ENCODE measurements at regions not wholly inside any gene's neighbourhood (a gene's known extent, or its start where the extent isn't known, plus 50 kb on each side); places are given as distances from the start of the nearest gene placed in this dataset.

- DNase-seq: no peak
These were observed 252.4 kb upstream of the SLC39A10 start for GRCh38 chr2:195404651-195405050.

GRCh38 chr2:195396479-195396878 is 260.5 kb upstream of the SLC39A10 start:
- no peak for DNase-seq

- no peak for DNase-seq
These were observed 261.7 kb upstream of the SLC39A10 start for GRCh38 chr2:195395362-195395761.

- no peak for DNase-seq
These were observed 264.3 kb upstream of the SLC39A10 start for GRCh38 chr2:195392446-195393336.

GRCh38 chr2:195390686-195391321 is 266.2 kb upstream of the SLC39A10 start:
- no peak for DNase-seq

GRCh38 chr2:195388028-195388427 is 269.0 kb upstream of the SLC39A10 start:
- DNase-seq: no peak

- DNase-seq: no peak
These were observed 274.8 kb upstream of the SLC39A10 start for GRCh38 chr2:195382186-195382585.

GRCh38 chr2:195370167-195370943 is 286.7 kb upstream of the SLC39A10 start:
- no peak for DNase-seq

GRCh38 chr2:195369218-195369587 is 287.8 kb upstream of the SLC39A10 start:
- DNase-seq: no peak

- DNase-seq: no peak
These were observed 288.5 kb upstream of the SLC39A10 start for GRCh38 chr2:195368249-195369217.

GRCh38 chr2:195367809-195368208 is 289.2 kb upstream of the SLC39A10 start:
- DNase-seq: no peak

- DNase-seq: no peak
These were observed 292.7 kb upstream of the SLC39A10 start for GRCh38 chr2:195364015-195364965.

- no peak for DNase-seq
These were observed 293.5 kb upstream of the SLC39A10 start for GRCh38 chr2:195363496-195363895.

- DNase-seq: no peak
These were observed 296.8 kb upstream of the SLC39A10 start for GRCh38 chr2:195360242-195360641.

GRCh38 chr2:195359043-195359735 is 297.8 kb upstream of the SLC39A10 start:
- DNase-seq: no peak

- DNase-seq: no peak
These were observed 300.0 kb upstream of the SLC39A10 start for GRCh38 chr2:195356920-195357440.

- DNase-seq: no peak
These were observed 301.0 kb upstream of the SLC39A10 start for GRCh38 chr2:195356026-195356425.

- DNase-seq: no peak
These were observed 304.4 kb upstream of the SLC39A10 start for GRCh38 chr2:195352581-195352980.

- DNase-seq: no peak
These were observed 313.0 kb upstream of the SLC39A10 start for GRCh38 chr2:195343942-195344530.

- DNase-seq: no peak
These were observed 313.5 kb upstream of the SLC39A10 start for GRCh38 chr2:195343540-195343939.
